Coronary artery (tissue), 2 donors: ENCODE measurements at regions not wholly inside any gene's neighbourhood (a gene's known extent, or its start where the extent isn't known, plus 50 kb on each side); places are given as distances from the start of the nearest gene placed in this dataset.
"Not testable (repeated sequence)": the region's sequence is repeated elsewhere in the genome, so short reads cannot be mapped to it uniquely, and the experiment has no call there.

Experiments used
- DNase-seq: peaks from one replicate; pipeline ENCODE4 v3.0.0-alpha.2; 2017; ENCODE audit warnings: low spot score
- H3K27ac ChIP-seq, 2 donors: fragments of 200-600 bp; sonication (generic); one replicate each; pipeline ENCODE4 v1.5.1; 2016 to 2019
- H3K4me3 ChIP-seq: fragments of 200-600 bp; sonication (generic); 2 replicates; pipeline ENCODE4 v1.5.1; 2016; ENCODE audit warnings: mild to moderate bottlenecking, moderate library complexity
- TF ChIP-seq, protein P1 (sequence below): fragments of 200-600 bp; sonication (generic); IDR thresholded peaks from one replicate; pipeline ENCODE4 v1.5.1; 2019; ENCODE audit warnings: antibody characterized with exemption

DNA sequence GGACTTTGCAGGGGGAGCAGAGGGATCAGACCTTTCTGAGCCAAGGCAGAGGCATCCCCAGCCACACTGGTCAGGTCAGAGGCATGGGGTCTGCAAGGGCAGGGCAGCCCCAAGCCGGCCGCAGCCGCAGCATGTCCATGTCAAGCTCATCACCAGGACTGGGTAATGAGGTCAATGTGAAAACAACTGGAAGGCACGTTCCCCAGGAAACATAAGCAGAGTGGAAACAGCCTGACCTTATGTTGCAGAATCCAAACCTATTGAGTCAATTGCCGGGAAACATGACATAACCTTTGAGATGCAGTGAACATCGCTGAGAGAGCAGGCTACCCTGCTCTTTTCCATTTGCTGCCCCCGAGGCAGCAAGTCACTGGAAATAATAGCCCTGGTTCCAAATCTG is 315.1 kb upstream of the IGF1R start:
- TF ChIP-seq, protein P1, sequence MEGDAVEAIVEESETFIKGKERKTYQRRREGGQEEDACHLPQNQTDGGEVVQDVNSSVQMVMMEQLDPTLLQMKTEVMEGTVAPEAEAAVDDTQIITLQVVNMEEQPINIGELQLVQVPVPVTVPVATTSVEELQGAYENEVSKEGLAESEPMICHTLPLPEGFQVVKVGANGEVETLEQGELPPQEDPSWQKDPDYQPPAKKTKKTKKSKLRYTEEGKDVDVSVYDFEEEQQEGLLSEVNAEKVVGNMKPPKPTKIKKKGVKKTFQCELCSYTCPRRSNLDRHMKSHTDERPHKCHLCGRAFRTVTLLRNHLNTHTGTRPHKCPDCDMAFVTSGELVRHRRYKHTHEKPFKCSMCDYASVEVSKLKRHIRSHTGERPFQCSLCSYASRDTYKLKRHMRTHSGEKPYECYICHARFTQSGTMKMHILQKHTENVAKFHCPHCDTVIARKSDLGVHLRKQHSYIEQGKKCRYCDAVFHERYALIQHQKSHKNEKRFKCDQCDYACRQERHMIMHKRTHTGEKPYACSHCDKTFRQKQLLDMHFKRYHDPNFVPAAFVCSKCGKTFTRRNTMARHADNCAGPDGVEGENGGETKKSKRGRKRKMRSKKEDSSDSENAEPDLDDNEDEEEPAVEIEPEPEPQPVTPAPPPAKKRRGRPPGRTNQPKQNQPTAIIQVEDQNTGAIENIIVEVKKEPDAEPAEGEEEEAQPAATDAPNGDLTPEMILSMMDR, result no peak
- Histone ChIP-seq H3K27ac (no peak overlapping the region), H3K4me3 (no peak overlapping the region)
- no peak for DNase-seq

DNA sequence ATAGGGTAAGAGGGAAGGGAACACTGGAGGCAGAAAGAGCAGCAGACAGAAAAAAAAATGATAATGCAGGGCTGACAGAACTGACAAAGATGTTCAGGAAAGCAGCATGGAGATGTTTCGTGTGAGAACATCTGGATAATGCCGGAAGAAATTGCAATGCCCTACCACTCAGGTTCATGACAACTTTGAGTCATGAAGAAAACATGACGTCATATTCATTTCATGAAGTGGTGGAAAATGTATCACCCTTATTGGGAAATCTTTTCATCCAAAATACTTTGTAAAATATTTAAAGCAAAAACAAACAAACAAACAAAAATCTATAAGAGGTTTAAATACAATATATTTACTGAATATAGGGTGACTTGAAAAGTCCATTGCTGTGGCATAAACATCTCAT is 305.4 kb upstream of the IGF1R start:
- no peak overlapping the region for H3K27ac ChIP-seq
- TF ChIP-seq, protein P1, result no peak
- no peak overlapping the region for H3K4me3 ChIP-seq
- no peak for DNase-seq

GRCh38 chr15:98344591-98344990 is 303.7 kb upstream of the IGF1R start:
- H3K4me3 ChIP-seq, result no peak overlapping the region
- DNase-seq, result no peak
- TF ChIP-seq, protein P1, result no peak
- H3K27ac ChIP-seq, result no peak overlapping the region

DNA sequence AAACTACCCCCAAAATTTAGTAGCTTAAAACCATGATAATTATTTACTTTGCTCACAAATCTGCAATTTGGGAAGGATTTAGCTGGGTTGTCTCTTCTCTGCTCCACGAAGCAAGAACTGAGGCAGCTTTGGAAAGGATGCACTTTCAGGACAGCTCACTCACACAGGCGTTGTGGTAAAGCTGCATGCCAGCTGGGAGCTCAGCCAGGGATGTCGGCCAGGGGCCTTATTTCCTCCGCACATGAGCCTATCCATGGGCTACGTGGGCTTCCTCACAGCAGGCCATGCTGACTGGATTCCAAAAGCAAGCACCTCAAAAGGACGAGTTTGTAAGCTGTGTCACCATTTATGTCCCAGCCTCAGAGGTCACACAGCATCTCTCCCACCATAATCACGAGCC is 301.3 kb upstream of the IGF1R start:
- TF ChIP-seq, protein P1, result no peak
- H3K4me3 ChIP-seq, result no peak overlapping the region
- no peak overlapping the region for H3K27ac ChIP-seq
- DNase-seq, result no peak

- DNase-seq, result no peak
- no peak overlapping the region for H3K4me3 ChIP-seq
- no peak overlapping the region for H3K27ac ChIP-seq
- TF ChIP-seq, protein P1, result no peak
Observed at GRCh38 chr15:98347866-98348265, 300.5 kb upstream of the IGF1R start.

DNA sequence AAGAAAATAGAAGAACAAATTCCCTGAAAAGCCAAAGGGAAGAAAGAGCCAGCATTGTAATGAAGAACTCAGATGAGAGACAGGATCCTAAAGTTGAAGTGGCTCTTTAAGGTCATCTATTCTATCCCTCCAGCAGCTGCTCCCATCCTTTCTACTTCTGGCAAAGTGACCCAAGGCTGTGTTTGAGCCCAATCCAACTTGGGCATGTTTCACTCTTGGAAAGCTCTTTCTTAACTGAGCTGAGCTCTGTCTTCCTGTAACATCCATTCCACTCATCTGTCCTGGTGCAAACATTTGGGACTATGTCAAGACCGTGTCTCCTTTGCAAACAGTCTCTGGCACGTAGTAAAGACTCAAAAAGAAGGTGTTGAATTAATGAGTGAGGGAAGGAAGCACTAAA is 298.1 kb upstream of the IGF1R start:
- no peak for DNase-seq
- Histone ChIP-seq H3K4me3 (no peak overlapping the region), H3K27ac (no peak overlapping the region)
- TF ChIP-seq, protein P1, result no peak

DNA sequence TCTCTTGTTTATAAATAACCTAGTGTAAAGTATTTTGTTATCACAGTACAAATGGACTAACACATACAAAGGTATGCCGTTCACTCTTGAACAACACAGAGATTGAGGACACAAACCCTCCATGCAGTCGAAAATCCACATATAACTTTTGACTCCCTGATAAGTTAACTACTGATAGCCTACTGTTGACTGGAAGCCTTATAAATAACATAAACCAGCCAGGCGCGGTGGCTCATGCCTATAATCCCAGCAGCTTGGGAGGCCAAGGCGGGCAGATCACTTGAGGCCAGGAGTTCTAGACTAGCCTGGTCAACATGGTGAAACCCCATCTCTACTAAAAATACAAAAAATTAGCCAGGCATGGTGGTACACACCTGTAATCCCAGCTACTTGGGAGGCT is 290.1 kb upstream of the IGF1R start:
- not testable (repeated sequence) for H3K27ac ChIP-seq, H3K4me3 ChIP-seq, DNase-seq

GRCh38 chr15:98358971-98359370 is 289.4 kb upstream of the IGF1R start:
- no peak overlapping the region for H3K27ac ChIP-seq
- TF ChIP-seq, protein P1, result no peak
- DNase-seq, result no peak
- H3K4me3 ChIP-seq, result no peak overlapping the region
